IMR-90 (cell line): ENCODE measurements at regions not wholly inside any gene's neighbourhood (a gene's known extent, or its start where the extent isn't known, plus 50 kb on each side); places are given as distances from the start of the nearest gene placed in this dataset.
"Not testable (repeated sequence)": the region's sequence is repeated elsewhere in the genome, so short reads cannot be mapped to it uniquely, and the experiment has no call there.

ENCODE experiments used
- CEBPB ChIP-seq: IDR thresholded peaks from 2 replicates; pipeline ENCODE4 v1.6.1; 2012; ENCODE audit warnings: low read depth, low read length, improper control_type of control experiment
- CHD1 ChIP-seq: IDR thresholded peaks from 2 replicates; pipeline ENCODE4 v1.6.1; 2012; ENCODE audit warnings: low read depth, low read length, improper control_type of control experiment
- CTCF ChIP-seq: conservative IDR thresholded peaks from 2 replicates; pipeline ENCODE4 v1.5.1; 2012; ENCODE audit warnings: mild to moderate bottlenecking, low read depth, low read length, improper control_type of control experiment
- MAFK ChIP-seq: IDR thresholded peaks from 2 replicates; pipeline ENCODE4 v1.6.1; 2012; ENCODE audit warnings: low read depth, low read length, improper control_type of control experiment
- POLR2A ChIP-seq: IDR thresholded peaks from 2 replicates; pipeline ENCODE4 v1.6.1; 2012; ENCODE audit warnings: mild to moderate bottlenecking, low read depth, low read length
- RAD21 ChIP-seq: IDR thresholded peaks from 2 replicates; pipeline ENCODE4 v1.6.1; 2012; ENCODE audit warnings: low read length, improper control_type of control experiment
- RFX5 ChIP-seq: IDR thresholded peaks from 2 replicates; pipeline ENCODE4 v1.8.0; 2012; ENCODE audit warnings: low read depth, mild to moderate bottlenecking, low read length, moderate library complexity
- SMC3 ChIP-seq: fragments of 150-350 bp; IDR thresholded peaks from 2 replicates; pipeline ENCODE4 v1.6.1; 2016; ENCODE audit warnings: low read depth, mild to moderate bottlenecking, antibody characterized with exemption, low read length, moderate library complexity
- TF ChIP-seq, protein P1 (sequence below): fragments of 150-350 bp; IDR thresholded peaks from 2 replicates; pipeline ENCODE4 v1.6.1; 2017; ENCODE audit warnings: mild to moderate bottlenecking, antibody characterized with exemption, low read length, low read depth

DNA sequence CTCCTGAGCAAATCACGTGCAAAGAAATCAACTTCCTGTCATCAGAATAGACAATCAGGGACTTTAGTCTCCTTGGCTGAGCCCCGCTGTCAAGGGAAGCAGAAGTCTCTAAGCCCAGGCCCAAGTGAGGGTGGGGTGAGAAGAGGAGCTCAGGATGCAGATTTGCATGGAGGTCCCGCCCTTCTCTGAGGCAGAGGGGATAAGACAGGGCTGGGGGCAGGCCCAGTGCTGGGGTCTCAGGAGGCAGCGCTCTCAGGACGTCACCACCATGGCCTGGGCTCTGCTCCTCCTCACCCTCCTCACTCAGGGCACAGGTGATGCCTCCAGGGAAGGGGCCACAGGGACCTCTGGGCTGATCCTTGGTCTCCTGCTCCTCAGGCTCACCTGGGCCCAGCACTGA lies 65.1 kb upstream of the IGLL5 start:
- not testable (repeated sequence) for TF ChIP-seq CTCF, RAD21, CEBPB, CHD1, POLR2A, SMC3, MAFK, RFX5
- TF ChIP-seq, protein P1, sequence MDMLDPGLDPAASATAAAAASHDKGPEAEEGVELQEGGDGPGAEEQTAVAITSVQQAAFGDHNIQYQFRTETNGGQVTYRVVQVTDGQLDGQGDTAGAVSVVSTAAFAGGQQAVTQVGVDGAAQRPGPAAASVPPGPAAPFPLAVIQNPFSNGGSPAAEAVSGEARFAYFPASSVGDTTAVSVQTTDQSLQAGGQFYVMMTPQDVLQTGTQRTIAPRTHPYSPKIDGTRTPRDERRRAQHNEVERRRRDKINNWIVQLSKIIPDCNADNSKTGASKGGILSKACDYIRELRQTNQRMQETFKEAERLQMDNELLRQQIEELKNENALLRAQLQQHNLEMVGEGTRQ = not testable (repeated sequence)
